HL-60 (cell line): ENCODE measurements at regions not wholly inside any gene's neighbourhood (a gene's known extent, or its start where the extent isn't known, plus 50 kb on each side); places are given as distances from the start of the nearest gene placed in this dataset.
A peak's percentile ranks its signal among the peaks of the same experiment; 100 is the strongest.

Source experiments
- DNase-seq, 2 experiments: peaks; one replicate each; pipeline ENCODE4 v3.0.0-alpha.2; 2010 to 2020; ENCODE audit warnings: low read depth in 1 of 2, low spot score in 1 of 2
- H3K27ac ChIP-seq: fragments of 250-450 bp; sonication (Bioruptor Pico); replicated peaks from 2 replicates; pipeline ENCODE4 v1.5.1; 2020; ENCODE audit warnings: mild to moderate bottlenecking, moderate library complexity
- H3K27me3 ChIP-seq: fragments of 250-450 bp; sonication (Bioruptor Pico); 2 replicates; pipeline ENCODE4 v1.5.1; 2021; ENCODE audit warnings: mild to moderate bottlenecking, moderate library complexity; ENCODE audit not compliant: insufficient read depth, poor library complexity, severe bottlenecking
- H3K4me3 ChIP-seq: replicated peaks from 2 replicates; pipeline ENCODE4 v1.5.1; 2011; ENCODE audit warnings: mild to moderate bottlenecking, control low read depth, low read length; ENCODE audit not compliant: insufficient read depth
- GABPA ChIP-seq: IDR thresholded peaks from 2 replicates; pipeline ENCODE4 v1.6.1; 2012; ENCODE audit warnings: low read depth
- POLR2AphosphoS5 ChIP-seq: IDR thresholded peaks from 2 replicates; pipeline ENCODE4 v1.6.1; 2012; ENCODE audit warnings: low read depth
- SPI1 ChIP-seq: IDR thresholded peaks from 2 replicates; pipeline ENCODE4 v1.6.1; 2012; ENCODE audit warnings: low read depth, mild to moderate bottlenecking, borderline replicate concordance
- TF ChIP-seq, protein P1 (sequence below): IDR thresholded peaks from one replicate; pipeline ENCODE4 v1.5.1; 2011; ENCODE audit warnings: low read length, control low read depth, inconsistent platforms; ENCODE audit not compliant: insufficient read depth
- TF ChIP-seq, protein P2 (sequence below): IDR thresholded peaks from 2 replicates; pipeline ENCODE4 v1.6.1; 2012; ENCODE audit warnings: low read depth; ENCODE audit not compliant: insufficient replicate concordance

DNA sequence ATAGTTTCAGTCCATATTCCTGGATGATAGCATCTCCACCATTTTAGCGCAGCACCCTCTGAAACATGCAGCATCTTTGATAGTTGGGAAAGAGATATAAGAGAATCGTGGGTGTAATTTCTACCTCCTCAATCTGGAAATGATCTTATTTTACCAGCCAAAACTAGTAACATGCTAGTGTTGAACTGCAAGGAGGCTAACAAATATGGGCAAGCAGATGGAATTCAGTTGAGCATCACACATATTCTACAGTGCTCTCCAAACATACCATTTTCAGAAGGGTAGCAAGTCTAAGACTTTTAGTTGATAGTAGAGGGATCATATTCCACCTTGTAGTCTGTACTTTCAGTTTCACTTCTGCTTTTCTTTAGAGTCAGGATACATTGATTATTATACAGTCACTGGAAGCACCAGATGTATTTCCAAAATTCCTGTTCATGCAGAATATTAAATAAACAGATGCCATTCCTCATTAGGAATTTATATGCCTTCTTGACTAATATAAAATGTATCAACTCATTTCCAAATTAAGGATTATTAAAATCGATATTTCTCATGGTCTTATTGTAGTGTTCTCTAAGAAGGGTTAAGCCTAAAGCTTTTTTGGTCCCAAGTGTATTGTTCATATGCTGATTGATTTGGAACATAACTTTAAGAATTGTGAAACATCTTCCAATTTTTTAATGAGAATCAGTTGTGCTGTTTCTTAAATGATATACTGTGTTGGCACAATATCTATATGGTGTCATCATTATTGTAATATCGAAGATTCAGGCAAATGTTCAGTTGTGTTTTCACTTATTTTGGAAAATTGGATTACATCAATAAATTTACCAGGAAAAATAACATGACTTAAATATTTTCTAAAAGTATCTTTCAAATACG, 362.0 kb downstream of the CENPW start:
- Histone ChIP-seq H3K27me3 (no peaks in the 10 kb centered on the region), H3K27ac (no peak overlapping the region), H3K4me3 (no peak overlapping the region)
- no peak for DNase-seq
- TF ChIP-seq, protein P1, sequence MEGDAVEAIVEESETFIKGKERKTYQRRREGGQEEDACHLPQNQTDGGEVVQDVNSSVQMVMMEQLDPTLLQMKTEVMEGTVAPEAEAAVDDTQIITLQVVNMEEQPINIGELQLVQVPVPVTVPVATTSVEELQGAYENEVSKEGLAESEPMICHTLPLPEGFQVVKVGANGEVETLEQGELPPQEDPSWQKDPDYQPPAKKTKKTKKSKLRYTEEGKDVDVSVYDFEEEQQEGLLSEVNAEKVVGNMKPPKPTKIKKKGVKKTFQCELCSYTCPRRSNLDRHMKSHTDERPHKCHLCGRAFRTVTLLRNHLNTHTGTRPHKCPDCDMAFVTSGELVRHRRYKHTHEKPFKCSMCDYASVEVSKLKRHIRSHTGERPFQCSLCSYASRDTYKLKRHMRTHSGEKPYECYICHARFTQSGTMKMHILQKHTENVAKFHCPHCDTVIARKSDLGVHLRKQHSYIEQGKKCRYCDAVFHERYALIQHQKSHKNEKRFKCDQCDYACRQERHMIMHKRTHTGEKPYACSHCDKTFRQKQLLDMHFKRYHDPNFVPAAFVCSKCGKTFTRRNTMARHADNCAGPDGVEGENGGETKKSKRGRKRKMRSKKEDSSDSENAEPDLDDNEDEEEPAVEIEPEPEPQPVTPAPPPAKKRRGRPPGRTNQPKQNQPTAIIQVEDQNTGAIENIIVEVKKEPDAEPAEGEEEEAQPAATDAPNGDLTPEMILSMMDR, result no peak
- TF ChIP-seq SPI1, result peak; percentile 54

DNA sequence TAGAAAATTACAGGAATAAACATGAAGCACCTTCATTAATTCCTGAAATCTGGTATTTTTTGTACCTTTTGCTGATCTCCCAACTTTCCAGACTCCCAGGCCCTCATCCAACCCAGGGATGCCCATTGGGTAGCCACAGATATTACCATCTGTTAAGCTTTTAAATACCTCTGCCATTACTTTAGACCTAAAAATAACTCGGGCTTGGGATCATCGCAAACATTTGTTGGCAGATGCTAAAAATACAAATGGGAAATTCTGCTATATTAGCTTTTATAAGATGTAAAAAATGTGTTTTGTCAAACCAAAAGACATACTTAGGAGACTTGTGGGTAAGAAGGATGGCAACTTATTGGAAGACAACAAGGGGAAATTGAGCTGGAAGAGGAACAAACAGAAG, 376.1 kb downstream of the CENPW start:
- no peak for TF ChIP-seq GABPA
- TF ChIP-seq, protein P1, result no peak
- TF ChIP-seq, protein P2, sequence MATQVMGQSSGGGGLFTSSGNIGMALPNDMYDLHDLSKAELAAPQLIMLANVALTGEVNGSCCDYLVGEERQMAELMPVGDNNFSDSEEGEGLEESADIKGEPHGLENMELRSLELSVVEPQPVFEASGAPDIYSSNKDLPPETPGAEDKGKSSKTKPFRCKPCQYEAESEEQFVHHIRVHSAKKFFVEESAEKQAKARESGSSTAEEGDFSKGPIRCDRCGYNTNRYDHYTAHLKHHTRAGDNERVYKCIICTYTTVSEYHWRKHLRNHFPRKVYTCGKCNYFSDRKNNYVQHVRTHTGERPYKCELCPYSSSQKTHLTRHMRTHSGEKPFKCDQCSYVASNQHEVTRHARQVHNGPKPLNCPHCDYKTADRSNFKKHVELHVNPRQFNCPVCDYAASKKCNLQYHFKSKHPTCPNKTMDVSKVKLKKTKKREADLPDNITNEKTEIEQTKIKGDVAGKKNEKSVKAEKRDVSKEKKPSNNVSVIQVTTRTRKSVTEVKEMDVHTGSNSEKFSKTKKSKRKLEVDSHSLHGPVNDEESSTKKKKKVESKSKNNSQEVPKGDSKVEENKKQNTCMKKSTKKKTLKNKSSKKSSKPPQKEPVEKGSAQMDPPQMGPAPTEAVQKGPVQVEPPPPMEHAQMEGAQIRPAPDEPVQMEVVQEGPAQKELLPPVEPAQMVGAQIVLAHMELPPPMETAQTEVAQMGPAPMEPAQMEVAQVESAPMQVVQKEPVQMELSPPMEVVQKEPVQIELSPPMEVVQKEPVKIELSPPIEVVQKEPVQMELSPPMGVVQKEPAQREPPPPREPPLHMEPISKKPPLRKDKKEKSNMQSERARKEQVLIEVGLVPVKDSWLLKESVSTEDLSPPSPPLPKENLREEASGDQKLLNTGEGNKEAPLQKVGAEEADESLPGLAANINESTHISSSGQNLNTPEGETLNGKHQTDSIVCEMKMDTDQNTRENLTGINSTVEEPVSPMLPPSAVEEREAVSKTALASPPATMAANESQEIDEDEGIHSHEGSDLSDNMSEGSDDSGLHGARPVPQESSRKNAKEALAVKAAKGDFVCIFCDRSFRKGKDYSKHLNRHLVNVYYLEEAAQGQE, result no peak
- TF ChIP-seq SPI1, result no peak
- TF ChIP-seq POLR2AphosphoS5, result no peak
- Histone ChIP-seq H3K4me3 (no peak overlapping the region), H3K27ac (no peak overlapping the region), H3K27me3 (no peaks in the 10 kb centered on the region)
- DNase-seq, result no peak

DNA sequence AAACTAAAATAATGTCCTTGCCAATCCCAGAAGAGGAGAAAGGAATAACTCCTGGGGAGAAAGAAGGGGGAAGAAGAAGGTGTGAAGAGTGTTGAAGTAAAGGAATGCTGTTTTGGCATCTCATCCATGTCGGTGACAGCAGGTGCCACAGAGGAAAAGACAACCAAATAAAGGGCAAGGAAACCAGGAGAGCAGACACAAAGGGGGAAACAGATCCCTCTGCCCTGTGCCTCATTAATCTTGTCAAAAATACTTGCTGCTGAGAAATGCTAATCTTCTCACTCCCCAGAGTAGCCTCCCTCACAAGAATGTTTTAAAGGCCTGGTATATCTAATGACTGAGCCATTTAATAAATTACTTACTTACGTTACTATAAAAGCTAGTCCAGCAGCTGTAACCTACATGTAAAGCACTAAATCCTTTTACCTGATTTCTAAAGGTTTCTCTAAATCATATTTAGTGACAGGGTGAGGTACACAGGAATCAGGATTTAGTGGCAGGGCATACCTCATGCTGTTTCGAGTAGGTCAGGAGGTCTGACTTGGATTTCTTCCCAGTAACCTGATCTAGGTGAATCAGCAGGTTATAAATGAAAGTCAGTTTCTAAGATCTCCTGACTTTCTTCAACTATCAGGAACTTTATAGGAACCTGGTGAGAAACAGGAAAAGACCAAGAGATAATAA, 377.1 kb downstream of the CENPW start:
- no peak for DNase-seq
- no peak overlapping the region for H3K4me3 ChIP-seq
- no peaks in the 10 kb centered on the region for H3K27me3 ChIP-seq
- no peak overlapping the region for H3K27ac ChIP-seq
- TF ChIP-seq GABPA, result no peak
- TF ChIP-seq, protein P1, result no peak
- no peak for TF ChIP-seq SPI1
- TF ChIP-seq, protein P2, result no peak
- TF ChIP-seq POLR2AphosphoS5, result no peak
